ENCODE measurements at regions not wholly inside any gene's neighbourhood (a gene's known extent, or its start where the extent isn't known, plus 50 kb on each side); places are given as distances from the start of the nearest gene placed in this dataset.
"Not testable (repeated sequence)": the region's sequence is repeated elsewhere in the genome, so short reads cannot be mapped to it uniquely, and the experiment has no call there.

GRCh38 chr15:92751528-92751927 is 96.0 kb upstream of the FAM174B start:
- Histone ChIP-seq H4K20me1 (ENCODE audit: insufficient read depth, low read length) (no peaks in the 10 kb centered on the region), H3K79me2 (ENCODE audit: low read length) (no peaks in the 10 kb centered on the region), H2AFZ (ENCODE audit: low read depth, low read length) (no peak overlapping the region), H3K9me3 (ENCODE audit: insufficient read depth, low read length) (no peaks in the 10 kb centered on the region), H3K27ac (ENCODE audit: low read length) (no peak overlapping the region), H3K9ac (ENCODE audit: low read length) (no peak overlapping the region), H3K36me3 (replicated peaks; ENCODE audit: low read depth, low read length) (no peaks in the 10 kb centered on the region), H3K27me3 (ENCODE audit: low read depth, low read length) (0 out of 2 replicates have a peak, but pooled peaks cover 5% of the 10 kb centered on the region), H3K4me3 (ENCODE audit: low read length) (no peak overlapping the region), H3K4me2 (ENCODE audit: low read length) (no peak overlapping the region), H3K4me1 (ENCODE audit: low read length) (no peaks in the 10 kb centered on the region)
- TF ChIP-seq CTCF (IDR thresholded peaks at IDR 0.05; ENCODE audit: low read depth, low read length) (no peak), EZH2phosphoT487 (IDR thresholded peaks at IDR 0.05; ENCODE audit: low read depth) (no peak)

GRCh38 chr15:92753591-92753990 is 98.0 kb upstream of the FAM174B start:
- H3K27me3 ChIP-seq (ENCODE audit: low read depth, low read length) = 0 out of 2 replicates have a peak, but pooled peaks cover 5% of the 10 kb centered on the region
- H3K9me3 ChIP-seq (ENCODE audit: insufficient read depth, low read length) = no peaks in the 10 kb centered on the region

DNA sequence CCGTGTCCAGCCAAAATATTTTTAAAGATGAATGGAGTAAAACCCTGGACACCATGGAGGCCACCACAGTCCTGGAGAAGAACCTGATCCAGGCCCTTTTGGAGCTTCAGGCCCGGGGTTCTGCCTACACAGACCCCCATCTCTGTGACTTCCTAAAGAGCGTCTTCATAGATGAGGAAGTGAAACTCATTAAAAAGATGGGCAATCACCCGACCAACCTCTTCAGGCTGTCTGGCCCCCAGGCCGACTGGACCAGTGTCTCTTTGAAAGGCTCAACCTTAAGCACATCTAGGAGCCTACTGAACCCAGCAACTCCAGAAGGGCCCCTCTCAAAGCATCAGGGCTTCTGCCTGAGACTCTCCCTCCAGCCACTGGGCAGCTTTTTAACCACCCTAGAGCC is 107.9 kb upstream of the FAM174B start:
- Histone ChIP-seq H3K36me3 (replicated peaks; ENCODE audit: low read depth, low read length) (no peaks in the 10 kb centered on the region), H3K4me1 (ENCODE audit: low read length) (peaks cover 6% of the 10 kb centered on the region)

More at GRCh38 chr15:92753591-92753990, 98.0 kb upstream of the FAM174B start:
- H4K20me1 ChIP-seq (ENCODE audit: insufficient read depth, low read length) = no peaks in the 10 kb centered on the region
- no peak overlapping the region for H3K4me2 ChIP-seq (ENCODE audit: low read length)
- no peak overlapping the region for H3K9ac ChIP-seq (ENCODE audit: low read length)
- no peaks in the 10 kb centered on the region for H3K79me2 ChIP-seq (ENCODE audit: low read length)
- H3K4me3 ChIP-seq (ENCODE audit: low read length) = no peak overlapping the region
- H2AFZ ChIP-seq (ENCODE audit: low read depth, low read length) = no peak overlapping the region
- H3K4me1 ChIP-seq (ENCODE audit: low read length) = no peaks in the 10 kb centered on the region
- no peak for TF ChIP-seq EZH2phosphoT487 (IDR thresholded peaks at IDR 0.05; ENCODE audit: low read depth)
- no peak for TF ChIP-seq CTCF (IDR thresholded peaks at IDR 0.05; ENCODE audit: low read depth, low read length)
- H3K36me3 ChIP-seq (replicated peaks; ENCODE audit: low read depth, low read length) = no peaks in the 10 kb centered on the region
- H3K27ac ChIP-seq (ENCODE audit: low read length) = no peak overlapping the region

GRCh38 chr15:92768131-92768530 is 112.6 kb upstream of the FAM174B start:
- H3K4me3 ChIP-seq (ENCODE audit: low read length); H3K9me3 ChIP-seq (ENCODE audit: insufficient read depth, low read length); H3K9ac ChIP-seq (ENCODE audit: low read length); H3K79me2 ChIP-seq (ENCODE audit: low read length); H3K4me2 ChIP-seq (ENCODE audit: low read length); H3K27me3 ChIP-seq (ENCODE audit: low read depth, low read length); H3K27ac ChIP-seq (ENCODE audit: low read length); H2AFZ ChIP-seq (ENCODE audit: low read depth, low read length); H4K20me1 ChIP-seq (ENCODE audit: insufficient read depth, low read length); H3K4me1 ChIP-seq (ENCODE audit: low read length); H3K36me3 ChIP-seq (replicated peaks; ENCODE audit: low read depth, low read length): not testable (repeated sequence)

More for the DNA sequence above, 107.9 kb upstream of the FAM174B start:
- TF ChIP-seq EZH2phosphoT487 (IDR thresholded peaks at IDR 0.05; ENCODE audit: low read depth) = no peak
- no peak overlapping the region for H3K4me3 ChIP-seq (ENCODE audit: low read length)
- H3K27ac ChIP-seq (ENCODE audit: low read length) = no peak overlapping the region
- no peaks in the 10 kb centered on the region for H3K27me3 ChIP-seq (ENCODE audit: low read depth, low read length)
- no peaks in the 10 kb centered on the region for H4K20me1 ChIP-seq (ENCODE audit: insufficient read depth, low read length)
- H2AFZ ChIP-seq (ENCODE audit: low read depth, low read length) = no peak overlapping the region
- H3K9me3 ChIP-seq (ENCODE audit: insufficient read depth, low read length) = no peaks in the 10 kb centered on the region
- H3K4me2 ChIP-seq (ENCODE audit: low read length) = 0 out of 2 replicates have a peak overlapping the region, but pooled peaks have one; percentile 11
- no peak overlapping the region for H3K9ac ChIP-seq (ENCODE audit: low read length)
- H3K79me2 ChIP-seq (ENCODE audit: low read length) = no peaks in the 10 kb centered on the region

GRCh38 chr15:92770641-92771040 is 115.1 kb upstream of the FAM174B start:
- Histone ChIP-seq H3K27ac (ENCODE audit: low read length) (no peak overlapping the region), H3K9ac (ENCODE audit: low read length) (no peak overlapping the region), H3K79me2 (ENCODE audit: low read length) (no peaks in the 10 kb centered on the region), H4K20me1 (ENCODE audit: insufficient read depth, low read length) (no peaks in the 10 kb centered on the region), H3K4me1 (ENCODE audit: low read length) (no peaks in the 10 kb centered on the region), H3K36me3 (replicated peaks; ENCODE audit: low read depth, low read length) (no peaks in the 10 kb centered on the region), H3K9me3 (ENCODE audit: insufficient read depth, low read length) (no peaks in the 10 kb centered on the region), H3K27me3 (ENCODE audit: low read depth, low read length) (no peaks in the 10 kb centered on the region), H3K4me2 (ENCODE audit: low read length) (no peak overlapping the region), H3K4me3 (ENCODE audit: low read length) (no peak overlapping the region), H2AFZ (ENCODE audit: low read depth, low read length) (no peak overlapping the region)
- no peak for TF ChIP-seq CTCF (IDR thresholded peaks at IDR 0.05; ENCODE audit: low read depth, low read length)
- TF ChIP-seq EZH2phosphoT487 (IDR thresholded peaks at IDR 0.05; ENCODE audit: low read depth) = no peak

Data from OCI-LY3 (cell line).